H9 (cell line): ENCODE measurements at regions not wholly inside any gene's neighbourhood (a gene's known extent, or its start where the extent isn't known, plus 50 kb on each side); places are given as distances from the start of the nearest gene placed in this dataset.

Source experiments
- DNase-seq: peaks from one replicate; pipeline ENCODE4 v3.0.0-alpha.2; 2017
- H2AFZ ChIP-seq: one replicate; pipeline ENCODE4 v1.6.1; 2013; ENCODE audit warnings: mild to moderate bottlenecking, low read length, control low read depth, moderate library complexity
- H2AK5ac ChIP-seq: 2 replicates; pipeline ENCODE4 v1.6.1; 2013; ENCODE audit warnings: low read length, control low read depth, mixed read lengths; ENCODE audit not compliant: insufficient read length
- H2BK120ac ChIP-seq: one replicate; pipeline ENCODE4 v1.6.1; 2013; ENCODE audit warnings: low read depth, mild to moderate bottlenecking, low read length, control low read depth, inconsistent platforms; ENCODE audit not compliant: poor library complexity, severe bottlenecking
- H2BK12ac ChIP-seq: 2 replicates; pipeline ENCODE4 v1.6.1; 2013; ENCODE audit warnings: low read length, control low read depth, mixed read lengths, low read depth; ENCODE audit not compliant: insufficient read length
- H2BK15ac ChIP-seq: 2 replicates; pipeline ENCODE4 v1.6.1; 2013; ENCODE audit warnings: low read depth, low read length, control low read depth
- H2BK20ac ChIP-seq: one replicate; pipeline ENCODE4 v1.6.1; 2013; ENCODE audit warnings: low read depth, mild to moderate bottlenecking, low read length, control low read depth, inconsistent platforms; ENCODE audit not compliant: poor library complexity, severe bottlenecking
- H2BK5ac ChIP-seq: 2 replicates; pipeline ENCODE4 v1.6.1; 2013; ENCODE audit warnings: low read length, control low read depth, mixed read lengths; ENCODE audit not compliant: insufficient read length
- H3K14ac ChIP-seq: 2 replicates; pipeline ENCODE4 v1.6.1; 2013; ENCODE audit warnings: low read length, control low read depth; ENCODE audit not compliant: insufficient read depth
- H3K18ac ChIP-seq: 2 replicates; pipeline ENCODE4 v1.6.1; 2013; ENCODE audit warnings: low read depth, mild to moderate bottlenecking, mixed read lengths, low read length, control low read depth; ENCODE audit not compliant: insufficient read length
- H3K23ac ChIP-seq: 2 replicates; pipeline ENCODE4 v1.6.1; 2013; ENCODE audit warnings: low read length, control low read depth, mixed read lengths, low read depth; ENCODE audit not compliant: insufficient read length
- H3K23me2 ChIP-seq: 2 replicates; pipeline ENCODE4 v1.6.1; 2013; ENCODE audit warnings: low read depth, mild to moderate bottlenecking, mixed read lengths, low read length, control low read depth; ENCODE audit not compliant: insufficient read length, poor library complexity, severe bottlenecking
- H3K27ac ChIP-seq: 2 replicates; pipeline ENCODE4 v1.5.1; 2013; ENCODE audit warnings: low read length, control low read depth, mixed read lengths, low read depth; ENCODE audit not compliant: insufficient read length
- H3K27me3 ChIP-seq: 2 replicates; pipeline ENCODE4 v1.6.1; 2013; ENCODE audit warnings: low read length, control low read depth, inconsistent platforms; ENCODE audit not compliant: insufficient read depth
- H3K4ac ChIP-seq: 2 replicates; pipeline ENCODE4 v1.6.1; 2013; ENCODE audit warnings: low read depth, mild to moderate bottlenecking, control low read depth, inconsistent platforms, low read length, moderate library complexity
- H3K4me1 ChIP-seq: 2 replicates; pipeline ENCODE4 v1.6.1; 2013; ENCODE audit warnings: low read length, control low read depth, inconsistent platforms; ENCODE audit not compliant: insufficient read depth
- H3K4me2 ChIP-seq: 2 replicates; pipeline ENCODE4 v1.6.1; 2013; ENCODE audit warnings: low read length, control low read depth, mixed read lengths; ENCODE audit not compliant: insufficient read length, insufficient read depth
- H3K56ac ChIP-seq: 2 replicates; pipeline ENCODE4 v1.6.1; 2013; ENCODE audit warnings: low read depth, mild to moderate bottlenecking, mixed read lengths, low read length, control low read depth; ENCODE audit not compliant: insufficient read length
- H3K79me1 ChIP-seq: 2 replicates; pipeline ENCODE4 v1.6.1; 2013; ENCODE audit warnings: low read depth, mild to moderate bottlenecking, moderate library complexity, low read length, control low read depth, inconsistent platforms; ENCODE audit not compliant: insufficient read depth, poor library complexity, severe bottlenecking
- H3K79me2 ChIP-seq: 2 replicates; pipeline ENCODE4 v1.6.1; 2013; ENCODE audit warnings: low read length, control low read depth, inconsistent platforms; ENCODE audit not compliant: insufficient read depth
- H3K9ac ChIP-seq: 2 replicates; pipeline ENCODE4 v1.6.1; 2013; ENCODE audit warnings: low read length, control low read depth, mixed read lengths; ENCODE audit not compliant: insufficient read length; ENCODE audit errors: extremely low read depth
- H3K9me3 ChIP-seq: one replicate; pipeline ENCODE4 v1.6.1; 2013; ENCODE audit warnings: low read depth, low read length, inconsistent platforms; ENCODE audit not compliant: control insufficient read depth
- H3T11ph ChIP-seq: one replicate; pipeline ENCODE4 v1.6.1; 2013; ENCODE audit warnings: mild to moderate bottlenecking, low read length, control low read depth, inconsistent platforms
- H4K20me1 ChIP-seq: one replicate; pipeline ENCODE4 v1.6.1; 2013; ENCODE audit not compliant: control insufficient read depth, insufficient read length, insufficient read depth
- H4K5ac ChIP-seq: 2 replicates; pipeline ENCODE4 v1.6.1; 2013; ENCODE audit warnings: low read depth, mild to moderate bottlenecking, mixed read lengths, low read length, control low read depth; ENCODE audit not compliant: insufficient read length
- H4K8ac ChIP-seq: replicated peaks from 2 replicates; pipeline ENCODE4 v1.6.1; 2013; ENCODE audit warnings: low read length, control low read depth, mixed read lengths, low read depth; ENCODE audit not compliant: insufficient read length
- H4K91ac ChIP-seq: 2 replicates; pipeline ENCODE4 v1.6.1; 2013; ENCODE audit warnings: low read depth, mild to moderate bottlenecking, moderate library complexity, mixed read lengths, low read length, control low read depth; ENCODE audit not compliant: insufficient read length
- H3K27ac Mint-ChIP-seq, 3 experiments: 2 replicates in 2 of 3; 3 replicates in 1 of 3; pipeline ENCODE4 v1.8.0; 2020 to 2021; ENCODE audit warnings: mixed read lengths in 3 of 3, mild to moderate bottlenecking in 1 of 3, moderate library complexity in 1 of 3
- H3K27me3 Mint-ChIP-seq: 2 replicates; pipeline ENCODE4 v1.8.0; 2021; ENCODE audit warnings: low read depth, mild to moderate bottlenecking, moderate library complexity, mixed read lengths
- H3K36me3 Mint-ChIP-seq, 3 experiments: 2 replicates in 2 of 3; 3 replicates in 1 of 3; pipeline ENCODE4 v1.8.0; 2020 to 2021; ENCODE audit warnings: low read depth in 3 of 3, mixed read lengths in 3 of 3; ENCODE audit not compliant: insufficient read depth in 1 of 3
- H3K4me1 Mint-ChIP-seq, 2 experiments: 2 replicates each; pipeline ENCODE4 v1.8.0; 2020; ENCODE audit warnings: mixed read lengths in 2 of 2
- H3K4me3 Mint-ChIP-seq, 2 experiments: 2 replicates in 1 of 2; 3 replicates in 1 of 2; pipeline ENCODE4 v1.8.0; 2020 to 2021; ENCODE audit warnings: mild to moderate bottlenecking in 2 of 2, mixed read lengths in 2 of 2, moderate library complexity in 1 of 2
- H3K9me3 Mint-ChIP-seq, 2 experiments: 2 replicates in 1 of 2; 3 replicates in 1 of 2; pipeline ENCODE4 v1.8.0; 2020; ENCODE audit warnings: mild to moderate bottlenecking in 2 of 2, mixed read lengths in 2 of 2, moderate library complexity in 1 of 2
- WGBS: extraction: QIAGEN DNeasy Blood & Tissue Kit; methylation state at CpG from one replicate; pipeline ENCODE4 v1.1.7; 2013; ENCODE audit warnings: missing lambda C conversion rate, low lambda C conversion rate, mixed read lengths; ENCODE audit not compliant: insufficient read length; ENCODE audit errors: extremely low coverage; 5-methylcytosine and 5-hydroxymethylcytosine counted together
- TF ChIP-seq, protein P1 (sequence below): fragments of 200-600 bp; sonication (generic); conservative IDR thresholded peaks from 3 replicates; pipeline ENCODE4 v1.8.0; 2021; ENCODE audit warnings: antibody characterized with exemption, mild to moderate bottlenecking

DNA sequence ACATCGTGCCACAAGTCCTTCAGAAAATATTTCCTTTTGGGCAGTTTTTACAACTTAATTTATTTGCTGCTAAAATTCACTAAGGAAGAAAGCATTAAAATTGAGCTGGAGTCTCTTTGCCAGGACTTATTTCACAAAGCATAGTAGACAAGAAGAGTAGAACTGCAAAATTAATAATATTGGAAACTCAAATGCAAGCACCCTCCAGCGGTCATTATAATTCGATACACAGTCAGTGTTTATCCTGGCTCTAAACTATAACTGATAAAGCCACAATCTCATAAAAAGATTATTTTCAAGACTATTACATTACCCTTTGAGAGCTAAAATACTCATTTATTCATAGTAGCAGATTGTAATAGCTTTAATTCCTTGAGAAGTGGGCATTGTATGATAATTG, 655.4 kb downstream of the RWDD3 start:
- Mint-ChIP-seq H3K9me3 (peaks cover 0 to 3% of the 10 kb centered on the region in 2 experiments; a peak in 3 of 5 replicates), H3K4me3 (no peak overlapping the region), H3K4me1 (peaks cover 5 to 12% of the 10 kb centered on the region in 2 experiments; a peak in 3 of 4 replicates), H3K27me3 (no peaks in the 10 kb centered on the region), H3K27ac (no peak overlapping the region), H3K36me3 (no peaks in the 10 kb centered on the region; a peak in 2 of 7 replicates)
- Histone ChIP-seq H3K79me2 (no peaks in the 10 kb centered on the region), H3K56ac (no peak overlapping the region), H2AK5ac (no peak overlapping the region), H3K9ac (no peak overlapping the region), H2BK120ac (no peak overlapping the region), H3K4me1 (no peaks in the 10 kb centered on the region), H2BK15ac (no peak overlapping the region), H3K4me2 (no peak overlapping the region), H3K27ac (no peak overlapping the region), H4K5ac (no peak overlapping the region), H4K91ac (no peak overlapping the region), H3K4ac (no peak overlapping the region), H3T11ph (no peak overlapping the region), H3K23ac (no peak overlapping the region), H3K27me3 (no peaks in the 10 kb centered on the region), H3K23me2 (no peaks in the 10 kb centered on the region), H2BK12ac (no peak overlapping the region), H3K14ac (no peak overlapping the region), H3K79me1 (no peaks in the 10 kb centered on the region), H2BK5ac (no peak overlapping the region), H4K8ac (no peak overlapping the region), H3K9me3 (no peaks in the 10 kb centered on the region), H4K20me1 (no peaks in the 10 kb centered on the region), H3K18ac (no peak overlapping the region), H2BK20ac (no peak overlapping the region), H2AFZ (no peak overlapping the region)
- WGBS: no CpG with 5 or more reads among the region's 3 CpGs
- TF ChIP-seq, protein P1, sequence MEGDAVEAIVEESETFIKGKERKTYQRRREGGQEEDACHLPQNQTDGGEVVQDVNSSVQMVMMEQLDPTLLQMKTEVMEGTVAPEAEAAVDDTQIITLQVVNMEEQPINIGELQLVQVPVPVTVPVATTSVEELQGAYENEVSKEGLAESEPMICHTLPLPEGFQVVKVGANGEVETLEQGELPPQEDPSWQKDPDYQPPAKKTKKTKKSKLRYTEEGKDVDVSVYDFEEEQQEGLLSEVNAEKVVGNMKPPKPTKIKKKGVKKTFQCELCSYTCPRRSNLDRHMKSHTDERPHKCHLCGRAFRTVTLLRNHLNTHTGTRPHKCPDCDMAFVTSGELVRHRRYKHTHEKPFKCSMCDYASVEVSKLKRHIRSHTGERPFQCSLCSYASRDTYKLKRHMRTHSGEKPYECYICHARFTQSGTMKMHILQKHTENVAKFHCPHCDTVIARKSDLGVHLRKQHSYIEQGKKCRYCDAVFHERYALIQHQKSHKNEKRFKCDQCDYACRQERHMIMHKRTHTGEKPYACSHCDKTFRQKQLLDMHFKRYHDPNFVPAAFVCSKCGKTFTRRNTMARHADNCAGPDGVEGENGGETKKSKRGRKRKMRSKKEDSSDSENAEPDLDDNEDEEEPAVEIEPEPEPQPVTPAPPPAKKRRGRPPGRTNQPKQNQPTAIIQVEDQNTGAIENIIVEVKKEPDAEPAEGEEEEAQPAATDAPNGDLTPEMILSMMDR: no peak
- no peak for DNase-seq
